ENCODE measurements at regions not wholly inside any gene's neighbourhood (a gene's known extent, or its start where the extent isn't known, plus 50 kb on each side); places are given as distances from the start of the nearest gene placed in this dataset.

DNA sequence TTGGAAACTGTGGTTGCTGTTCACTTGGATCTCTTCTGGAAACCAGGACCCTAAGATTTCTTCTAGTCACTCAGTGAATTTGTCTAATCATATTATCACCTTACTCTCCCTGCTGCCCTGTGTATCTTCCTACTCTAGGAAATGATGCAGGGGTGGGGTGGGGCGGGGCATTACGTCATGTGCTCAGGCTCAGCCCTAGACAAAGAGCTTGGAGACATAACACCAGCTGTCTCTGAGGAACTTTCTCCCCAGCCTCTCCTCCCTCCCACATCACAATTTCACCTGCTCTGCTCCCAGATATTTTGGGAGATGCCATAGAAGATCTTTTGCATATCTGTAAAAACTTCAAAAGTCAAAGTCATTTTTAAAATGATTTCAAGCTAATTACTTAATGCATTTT is 470.4 kb downstream of the ZSWIM6 start:
- H3K4me3 ChIP-seq: no peak overlapping the region
- H3K9me3 ChIP-seq: no peaks in the 10 kb centered on the region
- TF ChIP-seq, protein P1, sequence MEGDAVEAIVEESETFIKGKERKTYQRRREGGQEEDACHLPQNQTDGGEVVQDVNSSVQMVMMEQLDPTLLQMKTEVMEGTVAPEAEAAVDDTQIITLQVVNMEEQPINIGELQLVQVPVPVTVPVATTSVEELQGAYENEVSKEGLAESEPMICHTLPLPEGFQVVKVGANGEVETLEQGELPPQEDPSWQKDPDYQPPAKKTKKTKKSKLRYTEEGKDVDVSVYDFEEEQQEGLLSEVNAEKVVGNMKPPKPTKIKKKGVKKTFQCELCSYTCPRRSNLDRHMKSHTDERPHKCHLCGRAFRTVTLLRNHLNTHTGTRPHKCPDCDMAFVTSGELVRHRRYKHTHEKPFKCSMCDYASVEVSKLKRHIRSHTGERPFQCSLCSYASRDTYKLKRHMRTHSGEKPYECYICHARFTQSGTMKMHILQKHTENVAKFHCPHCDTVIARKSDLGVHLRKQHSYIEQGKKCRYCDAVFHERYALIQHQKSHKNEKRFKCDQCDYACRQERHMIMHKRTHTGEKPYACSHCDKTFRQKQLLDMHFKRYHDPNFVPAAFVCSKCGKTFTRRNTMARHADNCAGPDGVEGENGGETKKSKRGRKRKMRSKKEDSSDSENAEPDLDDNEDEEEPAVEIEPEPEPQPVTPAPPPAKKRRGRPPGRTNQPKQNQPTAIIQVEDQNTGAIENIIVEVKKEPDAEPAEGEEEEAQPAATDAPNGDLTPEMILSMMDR (IDR thresholded peaks at IDR 0.05): no peak
- ATAC-seq: no peak
- no peaks in the 10 kb centered on the region for H3K4me1 ChIP-seq
- no peak for DNase-seq
- peaks cover 0 to 12% (median 0%) of the 10 kb centered on the region in 7 donors for H3K27me3 ChIP-seq
- WGBS, 2 donors: 64 to 76% methylated on average over 2 of the region's 2 CpGs
- H3K27ac ChIP-seq: no peak overlapping the region
- intact Hi-C loops (cut with DNase I): no loop called here
- H3K36me3 ChIP-seq: no peaks in the 10 kb centered on the region

DNA sequence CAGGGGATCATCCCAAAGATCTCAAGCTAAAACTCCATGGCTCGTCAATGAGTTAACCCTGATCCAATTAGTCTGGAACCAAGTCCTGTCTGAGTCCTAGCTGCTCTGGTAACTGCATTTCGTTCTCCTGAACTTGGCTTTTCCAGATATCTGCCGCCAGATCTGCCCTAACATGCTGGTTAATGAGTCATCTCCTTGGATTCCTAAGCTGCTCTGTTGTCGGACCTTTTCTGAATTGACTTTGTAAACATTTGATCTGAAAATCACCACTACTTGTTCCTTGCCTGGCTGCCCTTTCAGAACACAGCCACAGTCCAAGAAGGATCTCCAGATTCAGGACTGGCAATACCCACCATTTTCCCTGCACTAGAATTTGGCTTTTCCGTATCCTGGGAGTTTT is 473.0 kb downstream of the ZSWIM6 start:
- 75 to 81% methylated on average over 5 of the region's 5 CpGs for WGBS, 2 donors
- TF ChIP-seq, protein P1 (IDR thresholded peaks at IDR 0.05): no peak

DNA sequence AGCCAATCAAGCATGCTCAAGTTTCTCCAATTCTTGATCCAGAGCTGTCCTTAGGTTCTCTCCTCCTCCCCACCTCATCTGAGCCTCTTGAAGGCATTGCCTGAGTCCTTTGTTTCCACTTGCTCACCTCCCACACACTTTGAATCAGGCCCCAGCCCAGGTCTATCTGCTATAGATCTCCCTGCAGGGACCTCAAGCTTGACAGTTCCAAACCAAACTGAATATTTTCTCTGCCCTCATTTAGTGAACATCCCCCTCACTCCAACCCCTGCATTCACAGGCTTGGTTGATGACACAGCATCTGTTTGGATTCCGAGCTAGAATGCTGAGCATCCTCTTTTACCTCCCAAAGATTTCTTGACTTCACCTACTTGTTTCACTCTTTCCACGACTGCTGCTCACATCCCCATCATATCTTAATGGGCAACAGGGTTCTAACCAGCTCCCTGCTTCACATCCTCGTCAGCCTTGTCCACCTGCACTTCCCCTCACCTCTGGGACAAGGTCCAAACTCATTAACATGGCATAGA is 474.5 kb downstream of the ZSWIM6 start:
- ATAC-seq (no peak), DNase-seq (no peak)
- H3K9me3 ChIP-seq: no peaks in the 10 kb centered on the region
- H3K27ac ChIP-seq: no peak overlapping the region
- H3K36me3 ChIP-seq: no peaks in the 10 kb centered on the region
- intact Hi-C loops (cut with DNase I): no loop called here
- no peaks in the 10 kb centered on the region for H3K4me1 ChIP-seq
- no peak overlapping the region for H3K4me3 ChIP-seq
- H3K27me3 ChIP-seq: peaks cover 0 to 17% (median 0%) of the 10 kb centered on the region in 7 donors
- WGBS, 2 donors: 70 to 74% methylated on average over 3 of the region's 3 CpGs
- TF ChIP-seq, protein P1 (IDR thresholded peaks at IDR 0.05): no peak

More for the DNA sequence above, 473.0 kb downstream of the ZSWIM6 start:
- Histone ChIP-seq H3K4me1 (no peaks in the 10 kb centered on the region), H3K27me3 (peaks cover 0 to 16% (median 0%) of the 10 kb centered on the region in 7 donors), H3K4me3 (no peak overlapping the region), H3K9me3 (no peaks in the 10 kb centered on the region), H3K36me3 (no peaks in the 10 kb centered on the region), H3K27ac (no peak overlapping the region)
- ATAC-seq (no peak), DNase-seq (no peak)
- intact Hi-C loops (cut with DNase I): no loop called here

DNA sequence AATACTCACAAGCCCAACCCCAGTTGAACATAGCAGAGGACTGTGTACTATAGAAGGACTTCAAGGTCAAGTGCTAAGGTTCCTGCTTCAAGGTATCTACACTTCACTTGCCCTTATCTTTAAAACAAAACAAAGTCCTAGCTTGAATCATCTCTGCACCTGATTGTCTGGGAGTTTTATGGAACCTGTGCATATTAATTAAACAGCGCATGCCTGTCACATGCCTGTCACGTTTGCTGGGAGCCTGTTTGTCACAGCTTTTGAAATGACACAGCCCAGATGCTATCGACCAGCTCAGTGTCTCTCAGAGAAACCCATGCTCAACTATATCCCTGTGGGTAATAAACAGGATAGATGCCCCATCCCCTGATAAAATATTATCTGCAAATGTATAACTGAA is 476.0 kb downstream of the ZSWIM6 start:
- H3K27ac ChIP-seq: no peak overlapping the region
- DNase-seq (no peak), ATAC-seq (no peak)
- no peaks in the 10 kb centered on the region for H3K4me1 ChIP-seq
- TF ChIP-seq, protein P1 (IDR thresholded peaks at IDR 0.05): no peak
- H3K27me3 ChIP-seq: peaks cover 0 to 25% (median 7%) of the 10 kb centered on the region in 7 donors
- no peaks in the 10 kb centered on the region for H3K9me3 ChIP-seq
- intact Hi-C loops (cut with DNase I): no loop called here
- WGBS, 2 donors: 63% methylated on average over 3 of the region's 3 CpGs
- no peaks in the 10 kb centered on the region for H3K36me3 ChIP-seq
- H3K4me3 ChIP-seq: no peak overlapping the region
